Endodermal cell (in vitro differentiated cells): ENCODE measurements at regions not wholly inside any gene's neighbourhood (a gene's known extent, or its start where the extent isn't known, plus 50 kb on each side); places are given as distances from the start of the nearest gene placed in this dataset.
A peak's percentile ranks its signal among the peaks of the same experiment; 100 is the strongest.

Source experiments
- DNase-seq: peaks from one replicate; pipeline ENCODE4 v3.0.0-alpha.2; 2017
- H3K27ac ChIP-seq: 2 replicates; pipeline ENCODE4 v1.5.1; 2013; ENCODE audit warnings: mild to moderate bottlenecking, low read depth, low read length, moderate library complexity
- H3K27me3 ChIP-seq: 2 replicates; pipeline ENCODE4 v1.6.1; 2013; ENCODE audit warnings: mild to moderate bottlenecking, low read length, moderate library complexity; ENCODE audit not compliant: insufficient read depth, control insufficient read depth, poor library complexity, severe bottlenecking
- H3K36me3 ChIP-seq: 2 replicates; pipeline ENCODE4 v1.7.0; 2013; ENCODE audit warnings: mild to moderate bottlenecking, low read length, moderate library complexity; ENCODE audit not compliant: control insufficient read depth, insufficient read depth
- H3K4me1 ChIP-seq: one replicate; pipeline ENCODE4 v1.7.0; 2013; ENCODE audit warnings: low read length; ENCODE audit not compliant: control insufficient read depth, insufficient read depth
- H3K4me3 ChIP-seq: 2 replicates; pipeline ENCODE4 v1.5.1; 2013; ENCODE audit warnings: mild to moderate bottlenecking, low read length, moderate library complexity
- H3K9ac ChIP-seq: 2 replicates; pipeline ENCODE4 v1.6.1; 2013; ENCODE audit warnings: mild to moderate bottlenecking, low read length, moderate library complexity; ENCODE audit not compliant: poor library complexity, severe bottlenecking; ENCODE audit errors: extremely low read depth
- H3K9me3 ChIP-seq: 2 replicates; pipeline ENCODE4 v1.6.1; 2013; ENCODE audit warnings: mild to moderate bottlenecking, low read length, moderate library complexity; ENCODE audit not compliant: control insufficient read depth
- H3K27ac Mint-ChIP-seq: 2 replicates; pipeline ENCODE4 v1.8.0; 2020; ENCODE audit warnings: mixed read lengths
- H3K27me3 Mint-ChIP-seq: 2 replicates; pipeline ENCODE4 v1.8.0; 2021; ENCODE audit warnings: mild to moderate bottlenecking, mixed read lengths; ENCODE audit not compliant: insufficient read depth
- H3K36me3 Mint-ChIP-seq: 2 replicates; pipeline ENCODE4 v1.8.0; 2020; ENCODE audit warnings: low read depth, mixed read lengths
- H3K4me1 Mint-ChIP-seq: 2 replicates; pipeline ENCODE4 v1.8.0; 2020; ENCODE audit warnings: mixed read lengths
- H3K4me3 Mint-ChIP-seq: 2 replicates; pipeline ENCODE4 v1.8.0; 2020; ENCODE audit warnings: mild to moderate bottlenecking, moderate library complexity, mixed read lengths
- H3K9me3 Mint-ChIP-seq: 2 replicates; pipeline ENCODE4 v1.8.0; 2020; ENCODE audit warnings: mild to moderate bottlenecking, mixed read lengths
- CTCF ChIP-seq: fragments of 200-600 bp; sonication (generic); conservative IDR thresholded peaks from 2 replicates; pipeline ENCODE4 v1.5.0; 2021; ENCODE audit warnings: antibody characterized with exemption, mild to moderate bottlenecking
- WGBS, 2 experiments: methylation state at CpG; one replicate each; pipeline versions ENCODE4 v1.1.5 to v1.1.7; 2013; ENCODE audit warnings: missing lambda C conversion rate in 2 of 2, mixed read lengths in 1 of 2; ENCODE audit not compliant: insufficient coverage in 1 of 2, insufficient read length in 1 of 2; 5-methylcytosine and 5-hydroxymethylcytosine counted together

GRCh38 chr11:131278472-131278871 is 91.9 kb upstream of the NTM start:
- Mint-ChIP-seq H3K27ac (no peak overlapping the region), H3K36me3 (peaks cover 3% of the 10 kb centered on the region), H3K4me3 (no peak overlapping the region), H3K27me3 (no peaks in the 10 kb centered on the region), H3K4me1 (peaks cover 23% of the 10 kb centered on the region), H3K9me3 (peaks cover 6% of the 10 kb centered on the region)
- no peaks in the 10 kb centered on the region for H3K27me3 ChIP-seq
- H3K4me1 ChIP-seq: no peaks in the 10 kb centered on the region
- H3K9me3 ChIP-seq: peaks cover 4% of the 10 kb centered on the region
- no peak overlapping the region for H3K4me3 ChIP-seq
- no peak for TF ChIP-seq CTCF
- 65 to 90% methylated on average over 3 to 6 of the region's 6 CpGs for WGBS, 2 experiments
- no peak for DNase-seq
- no peak overlapping the region for H3K9ac ChIP-seq
- peak overlapping the region; percentile 58 for H3K27ac ChIP-seq
- H3K36me3 ChIP-seq: no peaks in the 10 kb centered on the region

DNA sequence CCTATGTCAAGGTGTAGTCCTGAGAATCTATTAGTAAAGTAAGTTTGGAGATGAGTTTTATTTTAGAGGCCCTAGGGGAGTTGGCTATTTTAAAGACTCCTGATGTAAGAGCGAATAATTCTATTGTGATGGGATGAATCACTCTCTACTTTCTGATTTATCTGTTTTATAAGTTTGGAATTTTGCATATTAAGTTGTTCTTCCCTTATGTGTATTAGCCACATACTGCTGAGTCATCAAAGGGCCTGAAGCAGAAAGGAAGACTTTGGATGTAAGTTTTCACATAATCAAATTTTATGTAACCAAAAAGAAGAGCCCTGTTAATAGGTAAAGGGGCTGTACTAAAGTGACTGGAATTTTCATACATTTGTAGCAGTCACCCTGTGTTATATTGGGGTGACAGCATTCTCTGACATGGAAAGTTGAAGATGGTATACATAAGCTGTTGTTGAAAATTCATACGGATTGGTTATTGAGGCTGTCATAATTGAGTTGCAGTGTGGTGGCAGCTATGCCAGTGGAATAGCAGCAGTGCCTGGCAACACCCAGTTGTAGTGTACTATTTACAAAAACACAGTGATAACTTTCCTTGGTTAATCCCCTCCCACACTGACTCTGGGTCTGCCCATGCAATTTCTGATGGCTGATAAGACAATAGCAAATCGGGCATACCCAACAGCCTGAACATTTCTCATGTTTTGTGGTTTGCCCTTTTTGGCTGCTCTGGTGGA is 90.6 kb upstream of the NTM start:
- WGBS, 2 experiments: 91 to 100% methylated on average over 1 to 3 of the region's 3 CpGs
- Histone ChIP-seq H3K4me3 (no peak overlapping the region), H3K27ac (no peak overlapping the region), H3K9ac (no peak overlapping the region), H3K27me3 (no peaks in the 10 kb centered on the region), H3K9me3 (peaks cover 4% of the 10 kb centered on the region), H3K4me1 (no peaks in the 10 kb centered on the region), H3K36me3 (no peaks in the 10 kb centered on the region)
- H3K4me1 Mint-ChIP-seq: peaks cover 12% of the 10 kb centered on the region
- H3K4me3 Mint-ChIP-seq: no peak overlapping the region
- no peaks in the 10 kb centered on the region for H3K27me3 Mint-ChIP-seq
- TF ChIP-seq CTCF: no peak
- no peak for DNase-seq
- peaks cover 6% of the 10 kb centered on the region for H3K9me3 Mint-ChIP-seq
- H3K27ac Mint-ChIP-seq: no peak overlapping the region
- H3K36me3 Mint-ChIP-seq: peaks cover 3% of the 10 kb centered on the region

DNA sequence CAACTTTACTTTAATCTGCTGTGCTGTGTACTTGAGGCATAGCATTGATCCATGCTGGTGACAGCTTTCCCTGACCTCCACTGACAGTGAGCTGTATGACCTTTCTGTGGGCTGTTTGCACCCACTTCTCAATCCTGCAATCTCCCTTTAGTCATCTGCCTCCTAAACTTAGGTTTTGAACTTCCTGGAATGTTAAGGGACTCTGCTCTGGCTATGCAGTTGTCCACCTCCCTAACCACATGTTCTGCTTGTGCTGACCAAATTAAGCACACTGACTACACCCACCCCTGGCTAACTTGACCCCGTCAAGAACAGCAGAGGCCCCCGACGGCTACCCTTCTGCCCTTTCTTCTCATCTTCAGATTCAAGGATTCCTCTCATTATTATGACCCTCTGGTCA is 89.1 kb upstream of the NTM start:
- DNase-seq: no peak
- H3K9me3 ChIP-seq: peaks cover 4% of the 10 kb centered on the region
- 88 to 93% methylated on average over 3 of the region's 3 CpGs for WGBS, 2 experiments
- H3K27me3 ChIP-seq: no peaks in the 10 kb centered on the region
- Mint-ChIP-seq H3K27ac (no peak overlapping the region), H3K36me3 (peaks cover 3% of the 10 kb centered on the region), H3K4me1 (peaks cover 2% of the 10 kb centered on the region), H3K4me3 (no peak overlapping the region), H3K9me3 (peaks cover 6% of the 10 kb centered on the region), H3K27me3 (no peaks in the 10 kb centered on the region)
- no peak overlapping the region for H3K27ac ChIP-seq
- H3K36me3 ChIP-seq: no peaks in the 10 kb centered on the region
- no peak overlapping the region for H3K4me3 ChIP-seq
- no peak overlapping the region for H3K9ac ChIP-seq
- no peak for TF ChIP-seq CTCF
- H3K4me1 ChIP-seq: no peaks in the 10 kb centered on the region
